Left lung (tissue), 4 donors: ENCODE measurements at regions not wholly inside any gene's neighbourhood (a gene's known extent, or its start where the extent isn't known, plus 50 kb on each side); places are given as distances from the start of the nearest gene placed in this dataset.
A peak's percentile ranks its signal among the peaks of the same experiment; 100 is the strongest.
"Not testable (repeated sequence)": the region's sequence is repeated elsewhere in the genome, so short reads cannot be mapped to it uniquely, and the experiment has no call there.

Source experiments
- ATAC-seq: fragments of 200-7000 bp; cut with Tn5 transposase; one replicate; pipeline ENCODE4 v1.9.1; 2020; ENCODE audit warnings: moderate library complexity
- DNase-seq, 4 donors: peaks; one replicate each; pipeline ENCODE4 v3.0.0-alpha.2; 2013 to 2020
- H3K27ac ChIP-seq, 2 donors: fragments of 200-600 bp; sonication (generic) in 1 of 2; one replicate each; pipeline versions ENCODE4 v1.5.0 to v1.8.0; 2020 to 2021
- H3K27me3 ChIP-seq, 2 donors: fragments of 200-600 bp; sonication (generic) in 1 of 2; one replicate each; pipeline versions ENCODE4 v1.5.0 to v1.8.0; 2020 to 2021
- H3K36me3 ChIP-seq, 2 donors: fragments of 200-600 bp; sonication (generic) in 1 of 2; one replicate each; pipeline versions ENCODE4 v1.5.0 to v1.8.0; 2020 to 2021
- H3K4me1 ChIP-seq, 2 donors: fragments of 200-600 bp; one replicate each; pipeline ENCODE4 v1.8.0; 2021
- H3K4me3 ChIP-seq, 2 donors: fragments of 200-600 bp; sonication (generic) in 1 of 2; one replicate each; pipeline versions ENCODE4 v1.5.0 to v1.8.0; 2020 to 2021; ENCODE audit warnings: mild to moderate bottlenecking in 1 of 2
- H3K9me3 ChIP-seq, 2 donors: fragments of 200-600 bp; sonication (generic) in 1 of 2; one replicate each; pipeline versions ENCODE4 v1.5.0 to v1.8.0; 2020 to 2021
- intact Hi-C, 2 donors: fragments of 100-400 bp; cut with DNase I; formaldehyde crosslinking; loops; one replicate each; pipeline versions ENCODE4 v1.11.2 to v1.14.2; 2022
- TF ChIP-seq, protein P1 (sequence below), 2 donors: fragments of 200-600 bp; sonication (generic) in 1 of 2; IDR thresholded peaks; one replicate each; pipeline versions ENCODE4 v1.5.0 to v1.8.0; 2021; ENCODE audit warnings: antibody characterized with exemption in 2 of 2
- donor health status: DM: no; HTN: yes; CAD: no.
- donor health status: DM: no; HTN: no; CAD: no.

DNA sequence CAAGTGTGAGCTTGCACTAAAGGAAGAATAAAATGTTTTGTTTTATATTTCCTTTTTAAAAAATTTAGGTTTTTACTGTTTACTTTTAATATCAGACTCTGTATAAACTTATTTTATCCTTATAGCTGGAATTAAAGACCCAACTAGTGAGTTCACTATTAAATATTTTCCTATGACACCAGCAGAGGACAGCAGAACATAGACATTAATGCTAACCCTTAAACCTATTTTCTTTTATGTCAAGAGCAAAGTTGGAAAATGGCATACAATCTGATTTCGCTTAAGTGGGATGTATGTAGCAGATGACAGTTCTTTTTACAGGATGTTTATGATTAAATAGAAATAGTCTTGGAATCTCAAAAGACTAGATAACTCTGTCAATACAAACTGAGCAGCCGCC is 188.2 kb upstream of the XIRP2 start:
- H3K4me3 ChIP-seq: no peak overlapping the region
- no peaks in the 10 kb centered on the region for H3K36me3 ChIP-seq
- ATAC-seq: no peak
- H3K27me3 ChIP-seq: no peaks in the 10 kb centered on the region
- TF ChIP-seq, protein P1, sequence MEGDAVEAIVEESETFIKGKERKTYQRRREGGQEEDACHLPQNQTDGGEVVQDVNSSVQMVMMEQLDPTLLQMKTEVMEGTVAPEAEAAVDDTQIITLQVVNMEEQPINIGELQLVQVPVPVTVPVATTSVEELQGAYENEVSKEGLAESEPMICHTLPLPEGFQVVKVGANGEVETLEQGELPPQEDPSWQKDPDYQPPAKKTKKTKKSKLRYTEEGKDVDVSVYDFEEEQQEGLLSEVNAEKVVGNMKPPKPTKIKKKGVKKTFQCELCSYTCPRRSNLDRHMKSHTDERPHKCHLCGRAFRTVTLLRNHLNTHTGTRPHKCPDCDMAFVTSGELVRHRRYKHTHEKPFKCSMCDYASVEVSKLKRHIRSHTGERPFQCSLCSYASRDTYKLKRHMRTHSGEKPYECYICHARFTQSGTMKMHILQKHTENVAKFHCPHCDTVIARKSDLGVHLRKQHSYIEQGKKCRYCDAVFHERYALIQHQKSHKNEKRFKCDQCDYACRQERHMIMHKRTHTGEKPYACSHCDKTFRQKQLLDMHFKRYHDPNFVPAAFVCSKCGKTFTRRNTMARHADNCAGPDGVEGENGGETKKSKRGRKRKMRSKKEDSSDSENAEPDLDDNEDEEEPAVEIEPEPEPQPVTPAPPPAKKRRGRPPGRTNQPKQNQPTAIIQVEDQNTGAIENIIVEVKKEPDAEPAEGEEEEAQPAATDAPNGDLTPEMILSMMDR (IDR thresholded peaks at IDR 0.05): no peak
- peak in 1 of 4 donors; percentile 24 for DNase-seq
- H3K27ac ChIP-seq: no peak overlapping the region
- H3K9me3 ChIP-seq: no peaks in the 10 kb centered on the region
- intact Hi-C loops: no loop called here
- H3K4me1 ChIP-seq: no peaks in the 10 kb centered on the region

DNA sequence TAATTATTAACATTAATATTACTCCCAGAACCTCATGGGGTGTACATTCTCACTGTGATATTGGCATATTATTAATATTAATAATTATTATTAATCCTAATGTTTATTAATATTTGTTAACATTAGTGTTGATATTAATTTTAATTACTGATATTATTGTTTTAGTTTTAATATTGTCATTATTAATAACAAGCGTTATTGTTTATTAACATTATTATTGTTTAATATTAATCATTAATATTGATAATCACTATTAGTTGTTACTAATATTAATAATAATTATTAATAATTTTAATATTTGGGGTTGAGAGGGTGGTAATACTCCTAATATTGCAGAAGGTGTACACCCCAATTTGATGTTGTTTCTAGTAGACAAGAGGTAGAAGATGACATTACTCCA is 193.1 kb upstream of the XIRP2 start:
- H3K27ac ChIP-seq: no peak overlapping the region
- TF ChIP-seq, protein P1 (IDR thresholded peaks at IDR 0.05): no peak
- peaks cover 0 to 10% of the 10 kb centered on the region in 2 donors for H3K9me3 ChIP-seq
- intact Hi-C loops: no loop called here
- H3K4me1 ChIP-seq: no peaks in the 10 kb centered on the region
- no peaks in the 10 kb centered on the region for H3K36me3 ChIP-seq
- ATAC-seq (no peak), DNase-seq (no peak)
- no peaks in the 10 kb centered on the region for H3K27me3 ChIP-seq
- H3K4me3 ChIP-seq: no peak overlapping the region

DNA sequence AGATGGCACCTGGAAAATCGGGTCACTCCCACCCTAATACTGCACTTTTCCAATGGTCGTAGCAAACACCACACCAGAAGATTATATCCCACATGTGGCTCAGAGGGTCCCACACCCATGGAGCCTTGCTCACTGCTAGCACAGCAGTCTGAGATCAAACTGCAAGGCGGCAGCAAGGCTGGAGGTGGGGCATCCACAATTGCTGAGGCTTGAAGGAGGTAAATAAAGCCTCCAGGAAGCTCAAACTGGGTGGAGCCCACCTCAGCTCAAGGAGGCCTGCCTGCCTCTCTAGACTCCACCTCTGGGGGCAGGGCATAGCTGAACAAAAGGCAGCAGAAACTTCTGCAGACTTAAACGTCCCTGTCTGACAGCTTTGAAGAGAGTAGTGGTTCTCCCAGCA is 192.0 kb upstream of the SCN7A start:
- ATAC-seq, H3K4me3 ChIP-seq, H3K27ac ChIP-seq, H3K9me3 ChIP-seq, H3K36me3 ChIP-seq, intact Hi-C loops, H3K27me3 ChIP-seq, H3K4me1 ChIP-seq: not testable (repeated sequence)
- peak in 1 of 4 donors; percentile 17 for DNase-seq

DNA sequence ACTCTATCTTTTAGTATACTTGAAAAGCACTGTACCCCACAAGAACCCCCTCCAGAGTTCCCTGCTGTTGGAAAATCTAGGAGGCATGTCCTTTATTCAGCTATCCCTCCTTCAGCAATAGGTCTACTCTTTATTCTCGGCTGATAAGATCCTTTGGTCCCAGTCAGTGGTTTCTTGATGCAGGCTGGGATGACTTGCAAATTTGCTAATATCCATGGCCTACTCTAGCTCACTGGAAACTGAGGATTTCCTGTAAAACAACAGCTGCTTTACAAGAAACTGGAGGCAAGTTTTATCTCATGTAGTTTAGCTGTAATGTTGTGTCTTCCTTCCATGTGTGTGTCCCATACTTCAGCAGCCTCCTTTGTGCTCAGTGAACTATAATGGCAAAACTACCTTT is 183.9 kb upstream of the SCN7A start:
- Histone ChIP-seq H3K27ac (no peak overlapping the region), H3K4me3 (no peak overlapping the region), H3K4me1 (no peaks in the 10 kb centered on the region), H3K9me3 (no peaks in the 10 kb centered on the region), H3K36me3 (no peaks in the 10 kb centered on the region), H3K27me3 (no peaks in the 10 kb centered on the region)
- no peak for DNase-seq
- intact Hi-C loops: no loop called here
- TF ChIP-seq, protein P1 (IDR thresholded peaks at IDR 0.05): no peak
- no peak for ATAC-seq

DNA sequence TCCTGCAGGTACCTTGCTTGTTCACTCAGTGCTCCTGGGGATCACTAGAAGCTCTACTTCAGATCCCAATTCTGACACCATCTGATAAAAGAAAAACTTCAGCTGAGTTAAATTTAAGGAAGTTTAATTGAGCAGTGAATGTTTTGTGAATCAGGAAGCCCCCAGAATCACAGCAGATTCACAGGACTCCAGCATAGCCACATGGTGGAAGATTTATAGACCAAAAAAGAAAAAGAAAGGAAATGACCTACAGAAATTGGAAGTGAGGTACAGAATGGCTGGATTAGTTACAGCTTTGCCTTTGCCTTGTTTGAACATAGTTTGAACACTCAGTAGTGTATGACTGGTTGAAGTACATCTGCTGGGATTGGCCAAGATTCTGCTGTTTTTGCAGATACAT is 182.7 kb upstream of the SCN7A start:
- H3K27me3 ChIP-seq: no peaks in the 10 kb centered on the region
- ATAC-seq: no peak
- intact Hi-C loops: no loop called here

DNA sequence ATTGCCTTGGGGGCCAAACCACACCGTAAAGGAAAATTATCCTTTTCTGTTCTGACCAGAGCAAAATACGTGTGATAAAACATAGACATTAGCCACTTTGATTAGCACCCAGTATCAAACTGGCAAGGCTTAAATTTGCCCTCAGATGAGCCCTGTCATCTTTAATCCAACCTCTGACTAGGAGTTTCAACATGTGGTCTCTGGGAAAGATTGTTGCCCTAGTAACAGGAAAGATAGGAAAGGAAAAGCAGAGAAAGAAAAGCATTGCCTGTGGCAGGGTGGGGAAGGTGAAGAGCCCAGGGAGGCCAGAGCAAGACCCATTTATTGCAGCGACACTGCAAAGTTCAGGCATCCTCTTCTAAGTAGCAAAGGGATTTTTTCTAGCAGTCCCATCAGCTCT is 181.5 kb upstream of the SCN7A start:
- Histone ChIP-seq H3K36me3 (no peaks in the 10 kb centered on the region), H3K4me3 (no peak overlapping the region), H3K4me1 (no peaks in the 10 kb centered on the region), H3K27me3 (no peaks in the 10 kb centered on the region), H3K9me3 (no peaks in the 10 kb centered on the region), H3K27ac (no peak overlapping the region)
- intact Hi-C loops: no loop called here
- TF ChIP-seq, protein P1 (IDR thresholded peaks at IDR 0.05): no peak
- no peak for ATAC-seq
- no peak for DNase-seq

More for the DNA sequence above, 182.7 kb upstream of the SCN7A start:
- Histone ChIP-seq H3K4me3 (no peak overlapping the region), H3K27ac (no peak overlapping the region), H3K36me3 (no peaks in the 10 kb centered on the region), H3K9me3 (no peaks in the 10 kb centered on the region), H3K4me1 (no peaks in the 10 kb centered on the region)
- no peak for DNase-seq
- TF ChIP-seq, protein P1 (IDR thresholded peaks at IDR 0.05): no peak
